ENCODE measurements at regions not wholly inside any gene's neighbourhood (a gene's known extent, or its start where the extent isn't known, plus 50 kb on each side); places are given as distances from the start of the nearest gene placed in this dataset.

DNA sequence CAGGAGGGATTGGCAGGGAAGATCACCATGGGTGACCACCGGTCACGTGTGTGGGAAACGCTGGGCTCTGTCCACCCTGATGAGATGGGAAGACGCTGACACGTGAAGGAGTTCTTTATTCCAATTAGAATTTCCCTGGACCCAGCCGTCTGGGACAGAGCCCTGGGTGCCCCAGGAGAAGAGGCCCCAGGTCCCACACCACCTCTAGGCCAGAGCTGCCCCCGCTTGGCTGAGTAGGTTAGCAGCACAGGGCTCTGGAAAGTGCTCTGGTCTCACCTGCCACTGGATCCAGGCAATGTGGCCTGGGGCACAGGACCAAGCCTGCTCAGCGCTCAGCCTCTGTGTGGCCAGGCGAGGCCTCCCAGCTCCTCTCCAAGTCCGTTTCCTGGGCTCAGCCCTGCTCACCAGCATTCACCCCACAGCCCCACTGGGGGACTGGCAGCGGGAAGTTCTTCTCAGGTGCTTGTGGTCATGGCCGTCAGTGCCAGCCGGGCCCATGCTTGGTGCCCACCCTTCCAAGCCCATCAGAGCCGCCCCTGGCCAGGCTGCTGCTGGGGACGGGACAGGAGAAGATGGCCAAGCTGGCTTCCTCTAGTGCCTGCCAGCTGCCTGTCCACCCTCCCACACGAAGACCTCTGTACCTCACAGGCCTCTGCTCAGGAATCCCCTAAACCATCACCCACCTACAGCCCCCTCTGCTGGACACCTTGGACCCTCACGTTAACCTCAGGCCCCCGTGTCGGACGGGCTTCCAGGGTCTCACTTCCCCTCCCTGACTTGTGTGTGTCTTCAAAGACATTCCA is 62.5 kb upstream of the FGF3 start:
- H3K27ac Mint-ChIP-seq = no peak overlapping the region
- no peak for ATAC-seq
- no peaks in the 10 kb centered on the region for H3K4me1 Mint-ChIP-seq
- no peaks in the 10 kb centered on the region for H3K36me3 Mint-ChIP-seq
- no peaks in the 10 kb centered on the region for H3K9me3 Mint-ChIP-seq
- H3K27me3 Mint-ChIP-seq = peaks cover 43% of the 10 kb centered on the region
- H3K4me3 Mint-ChIP-seq = no peak overlapping the region

DNA sequence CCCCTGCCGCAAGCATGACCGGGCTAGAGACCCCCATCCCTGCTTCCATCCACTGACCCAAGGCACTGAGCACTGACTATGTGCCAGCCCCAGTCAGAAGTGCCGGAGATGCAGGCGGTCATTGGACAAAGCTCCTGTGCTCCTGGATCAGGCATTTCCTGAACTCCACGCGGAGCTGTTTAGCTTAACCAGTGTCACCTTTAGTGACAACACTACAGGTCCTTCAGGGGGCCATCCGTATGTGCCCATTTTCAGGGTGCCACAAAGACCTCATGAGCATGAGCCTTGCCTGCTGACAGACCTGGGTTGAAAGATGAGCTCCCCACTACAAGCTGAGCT is 63.0 kb upstream of the FGF3 start:
- H3K4me1 Mint-ChIP-seq = no peaks in the 10 kb centered on the region
- no peaks in the 10 kb centered on the region for H3K36me3 Mint-ChIP-seq
- no peaks in the 10 kb centered on the region for H3K9me3 Mint-ChIP-seq
- no peak overlapping the region for H3K4me3 Mint-ChIP-seq
- no peak for ATAC-seq
- no peak overlapping the region for H3K27ac Mint-ChIP-seq
- peaks cover 43% of the 10 kb centered on the region for H3K27me3 Mint-ChIP-seq

DNA sequence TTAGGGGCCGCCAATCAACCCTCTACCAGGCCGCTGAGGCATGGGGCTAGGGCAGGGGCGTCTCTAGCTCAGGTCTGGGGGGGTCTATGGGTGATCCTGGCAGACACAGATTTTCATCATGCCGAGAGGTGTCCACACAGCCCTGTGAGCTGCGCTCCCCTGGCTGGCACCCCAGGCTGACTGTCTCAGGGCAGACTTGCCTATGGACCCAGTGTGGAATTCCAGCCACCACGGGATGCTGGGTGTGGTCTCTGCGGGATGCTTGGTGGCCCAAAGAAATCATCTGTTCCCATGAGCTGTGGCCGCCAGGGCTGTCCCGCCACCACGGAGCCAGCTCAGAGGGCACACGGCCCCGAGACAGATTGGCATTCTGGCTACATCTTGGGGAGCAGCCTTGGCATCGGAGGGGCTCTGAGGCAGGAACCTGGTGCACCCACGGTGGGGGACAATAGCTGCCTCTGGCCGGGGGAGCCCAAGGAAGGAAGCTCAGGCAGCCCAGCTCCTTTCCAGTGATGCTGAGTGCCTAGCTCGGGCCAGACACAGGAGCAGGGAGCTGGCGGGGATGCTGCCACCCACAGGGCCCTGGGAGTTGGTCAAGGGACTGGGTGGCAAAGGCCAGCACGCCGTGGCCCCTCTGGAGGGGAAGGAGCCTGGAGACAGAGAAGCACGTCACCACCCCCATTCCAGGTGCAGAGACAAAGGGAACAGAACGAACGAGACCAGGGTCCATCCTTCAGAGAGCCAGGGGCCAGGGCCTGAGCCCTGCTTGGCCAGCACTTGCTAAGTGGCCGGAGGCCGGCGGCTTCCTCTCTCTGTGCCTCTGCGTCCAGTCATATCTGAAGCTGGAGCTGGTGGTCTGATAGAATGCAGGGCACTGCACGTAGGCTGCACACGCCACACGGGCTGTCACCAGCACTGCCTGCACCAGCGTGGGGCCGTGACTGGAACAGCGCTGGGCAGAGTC is 64.4 kb upstream of the FGF3 start:
- ATAC-seq = no peak
- peaks cover 55% of the 10 kb centered on the region for H3K27me3 Mint-ChIP-seq
- no peaks in the 10 kb centered on the region for H3K9me3 Mint-ChIP-seq
- H3K4me3 Mint-ChIP-seq = no peak overlapping the region
- no peak overlapping the region for H3K27ac Mint-ChIP-seq
- H3K4me1 Mint-ChIP-seq = peaks cover 9% of the 10 kb centered on the region
- H3K36me3 Mint-ChIP-seq = no peaks in the 10 kb centered on the region

DNA sequence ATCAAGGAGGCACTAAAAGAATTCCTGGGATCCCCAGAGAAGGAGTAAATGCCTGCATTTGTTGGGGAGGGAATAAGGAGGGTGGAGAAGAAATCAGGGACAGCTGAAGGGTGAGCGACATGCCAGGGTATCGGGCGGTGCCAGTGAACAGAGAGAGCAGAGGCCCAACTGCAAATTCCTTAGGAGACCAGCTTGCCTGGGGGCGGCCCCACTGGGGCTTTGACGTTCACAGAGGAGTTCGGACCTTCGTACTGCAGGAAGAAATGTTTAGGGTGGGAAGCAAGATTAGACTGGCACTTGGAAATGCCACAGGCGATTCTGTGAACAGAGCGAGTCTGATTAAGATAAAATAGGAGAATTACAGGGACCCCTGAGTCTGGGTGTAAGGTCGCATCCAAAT is 65.1 kb upstream of the FGF3 start:
- Mint-ChIP-seq H3K27ac (no peak overlapping the region), H3K4me3 (no peak overlapping the region), H3K4me1 (peaks cover 9% of the 10 kb centered on the region), H3K36me3 (no peaks in the 10 kb centered on the region), H3K9me3 (no peaks in the 10 kb centered on the region), H3K27me3 (peaks cover 62% of the 10 kb centered on the region)
- ATAC-seq = no peak

DNA sequence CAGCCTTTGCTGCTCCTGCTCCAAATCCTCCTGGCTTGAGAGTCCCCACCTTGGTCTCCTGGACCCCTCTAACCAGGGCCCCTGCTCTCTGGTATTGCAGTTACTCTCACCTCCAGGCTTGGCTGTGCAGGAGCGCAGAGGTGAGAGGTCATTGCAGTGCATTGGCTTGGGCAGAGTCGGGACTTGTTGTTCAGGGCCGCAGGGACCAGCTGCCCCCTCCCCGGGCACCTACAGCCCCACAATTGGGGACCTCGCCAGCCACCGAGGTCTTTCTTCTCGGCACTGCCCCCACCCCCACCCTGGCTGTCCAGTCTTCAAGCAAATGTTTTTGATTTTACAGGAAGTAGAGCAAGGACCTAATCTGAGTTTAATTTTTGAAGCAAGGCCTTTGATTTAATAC is 65.5 kb upstream of the FGF3 start:
- Mint-ChIP-seq H3K9me3 (no peaks in the 10 kb centered on the region), H3K4me3 (no peak overlapping the region), H3K4me1 (peaks cover 9% of the 10 kb centered on the region), H3K36me3 (no peaks in the 10 kb centered on the region), H3K27ac (no peak overlapping the region), H3K27me3 (peaks cover 66% of the 10 kb centered on the region)
- no peak for ATAC-seq

DNA sequence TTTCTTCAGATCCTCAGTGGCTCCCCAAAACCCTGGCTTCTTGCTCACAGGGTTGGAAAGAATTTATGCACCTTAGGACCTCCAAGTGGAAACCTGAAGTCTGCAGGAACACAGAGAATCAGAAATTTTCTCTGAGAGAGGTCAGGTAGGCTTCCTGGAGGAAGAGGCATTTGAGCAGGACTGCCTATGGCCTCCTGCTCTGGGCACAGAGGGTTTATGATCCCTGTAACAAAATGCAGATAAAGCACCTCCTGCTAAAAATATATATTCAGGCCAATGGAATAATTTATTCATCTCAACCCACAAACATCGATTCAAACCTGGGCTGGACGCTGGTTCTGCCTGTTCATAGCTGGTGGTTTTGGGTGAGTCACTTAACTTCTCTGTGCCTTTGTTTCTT is 68.1 kb upstream of the FGF3 start:
- H3K4me1 Mint-ChIP-seq = peaks cover 9% of the 10 kb centered on the region
- no peak overlapping the region for H3K27ac Mint-ChIP-seq
- H3K9me3 Mint-ChIP-seq = no peaks in the 10 kb centered on the region
- no peak overlapping the region for H3K4me3 Mint-ChIP-seq
- no peak for ATAC-seq
- no peaks in the 10 kb centered on the region for H3K36me3 Mint-ChIP-seq
- peaks cover 86% of the 10 kb centered on the region for H3K27me3 Mint-ChIP-seq

DNA sequence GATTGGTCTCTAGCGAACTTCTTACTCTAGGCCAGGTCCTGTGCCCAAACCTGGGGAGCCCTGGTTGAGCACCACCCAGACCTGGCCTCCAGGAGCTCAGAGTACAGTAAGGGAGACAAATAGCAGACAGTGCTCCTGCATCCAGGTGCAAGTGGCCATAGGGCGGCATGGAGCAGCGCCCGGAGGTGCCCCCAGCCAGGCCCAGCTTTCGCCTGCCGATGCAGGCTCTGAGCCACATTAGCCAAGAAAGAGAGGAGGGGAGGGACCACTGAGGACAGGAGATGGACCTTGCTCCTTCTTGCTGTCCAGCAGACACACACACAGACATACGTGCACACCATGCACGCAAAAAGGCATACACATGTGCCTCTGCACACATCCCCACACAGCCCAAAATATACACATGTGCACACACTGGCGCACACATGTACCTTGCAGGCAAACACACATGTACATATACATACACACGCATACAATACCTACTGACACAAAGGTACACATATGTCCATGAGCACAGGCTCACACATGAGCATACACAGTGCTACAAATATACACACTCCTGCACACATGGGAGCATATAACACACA is 68.7 kb upstream of the FGF3 start:
- H3K4me1 Mint-ChIP-seq = peaks cover 9% of the 10 kb centered on the region
- ATAC-seq = no peak
- no peak overlapping the region for H3K27ac Mint-ChIP-seq
- no peaks in the 10 kb centered on the region for H3K36me3 Mint-ChIP-seq
- no peak overlapping the region for H3K4me3 Mint-ChIP-seq
- no peaks in the 10 kb centered on the region for H3K9me3 Mint-ChIP-seq
- H3K27me3 Mint-ChIP-seq = peaks cover 86% of the 10 kb centered on the region

DNA sequence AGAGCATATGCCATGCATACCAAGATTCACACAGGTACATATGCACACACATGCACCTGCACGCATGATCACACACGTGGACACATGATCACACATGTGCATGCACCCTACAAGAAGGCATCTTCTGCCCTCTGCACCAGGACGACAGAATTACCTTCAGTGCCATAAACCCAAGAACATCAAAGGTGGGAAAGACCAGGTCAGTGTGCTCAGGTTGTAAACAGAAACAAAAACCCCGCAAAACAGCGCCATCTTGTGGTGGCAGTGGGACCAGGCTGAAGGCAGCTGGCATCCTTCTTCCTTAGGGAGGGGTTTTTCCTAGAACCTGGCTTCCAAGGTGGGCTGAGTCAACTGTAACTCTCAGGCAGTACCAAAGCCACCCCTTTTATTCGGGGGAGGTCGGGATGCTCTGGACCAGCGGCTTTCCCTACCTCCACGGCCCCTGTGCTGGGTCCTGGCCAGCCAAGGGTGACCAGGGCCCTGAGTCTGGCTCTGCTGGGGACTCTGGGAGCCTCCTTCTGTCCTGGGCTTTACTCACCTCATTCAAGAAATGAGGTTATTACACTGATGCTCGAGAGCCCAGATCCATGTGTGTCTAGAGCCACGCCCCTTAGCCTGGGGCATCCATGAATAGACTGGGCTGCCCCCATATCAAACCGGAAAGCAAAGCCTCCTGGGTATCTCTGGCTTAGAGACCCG is 69.4 kb upstream of the FGF3 start:
- Mint-ChIP-seq H3K4me1 (peaks cover 9% of the 10 kb centered on the region), H3K4me3 (no peak overlapping the region), H3K9me3 (no peaks in the 10 kb centered on the region), H3K36me3 (no peaks in the 10 kb centered on the region), H3K27ac (no peak overlapping the region), H3K27me3 (peaks cover 86% of the 10 kb centered on the region)
- no peak for ATAC-seq

DNA sequence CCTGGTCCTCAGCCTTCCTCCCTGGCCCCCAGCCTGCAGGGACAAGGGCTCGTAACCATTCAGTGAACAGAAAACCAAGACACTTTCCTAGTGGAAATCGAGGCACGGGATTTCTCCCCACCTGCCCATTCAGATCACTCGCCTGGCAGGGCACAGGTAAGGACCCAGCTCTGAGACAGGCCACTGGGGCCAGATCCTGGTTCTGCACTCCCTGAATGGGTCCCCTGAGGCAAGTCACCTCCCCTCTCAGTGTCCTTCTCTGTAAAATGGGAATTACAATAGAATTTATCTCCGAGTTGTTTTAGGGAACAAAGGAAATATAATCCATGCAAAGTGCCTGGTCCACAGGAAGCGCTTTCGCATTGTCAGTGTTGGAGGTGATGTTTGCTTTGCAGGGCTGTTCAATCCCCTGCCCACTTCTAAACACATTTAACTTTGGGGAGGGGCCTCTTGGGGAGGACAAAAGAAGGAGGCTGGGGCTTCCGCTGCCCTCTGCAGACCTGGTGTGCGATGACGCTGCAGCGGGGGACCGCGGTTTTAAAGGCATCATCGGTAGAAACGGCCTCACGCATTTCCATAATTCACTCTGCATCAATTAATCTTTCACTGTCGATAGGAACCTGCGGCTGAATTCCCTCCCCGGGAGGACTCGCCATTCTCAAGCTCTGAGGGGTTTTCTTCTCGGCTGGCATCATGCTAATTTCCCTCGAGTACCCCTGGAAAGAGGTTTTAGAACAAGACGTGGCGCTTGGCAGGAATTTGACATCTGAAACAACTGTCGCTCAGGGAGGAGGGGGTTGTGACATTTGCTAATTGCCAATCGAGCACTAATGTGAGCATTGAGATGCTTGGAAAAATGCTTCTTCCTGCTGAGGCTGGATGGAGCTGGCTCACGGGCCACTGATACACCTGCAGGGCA is 70.4 kb upstream of the FGF3 start:
- H3K4me3 Mint-ChIP-seq = no peak overlapping the region
- peaks cover 9% of the 10 kb centered on the region for H3K4me1 Mint-ChIP-seq
- no peaks in the 10 kb centered on the region for H3K9me3 Mint-ChIP-seq
- H3K27me3 Mint-ChIP-seq = peaks cover 86% of the 10 kb centered on the region
- no peak overlapping the region for H3K27ac Mint-ChIP-seq
- no peak for ATAC-seq
- H3K36me3 Mint-ChIP-seq = no peaks in the 10 kb centered on the region

DNA sequence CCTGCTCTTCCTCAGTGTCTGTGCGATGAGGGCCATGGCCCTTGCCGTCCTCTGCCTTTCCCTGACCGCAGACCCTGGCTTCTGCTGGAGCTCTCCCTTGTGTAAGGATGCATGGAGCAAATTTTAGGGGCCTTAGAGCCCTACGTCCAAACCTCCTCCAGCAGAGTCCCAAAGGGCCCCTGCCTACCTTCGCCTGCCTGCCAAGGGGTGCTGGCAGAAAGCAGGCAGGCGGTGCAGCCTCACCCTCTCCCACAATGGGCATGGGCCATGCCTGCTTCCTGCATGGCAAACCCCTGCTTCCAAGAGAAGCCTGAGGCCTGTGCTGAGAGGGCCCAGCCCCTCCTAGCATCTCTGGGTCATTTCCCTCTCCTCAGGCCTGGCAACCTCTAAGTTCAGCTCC is 71.3 kb upstream of the FGF3 start:
- ATAC-seq = no peak
- Mint-ChIP-seq H3K27ac (no peak overlapping the region), H3K27me3 (peaks cover 77% of the 10 kb centered on the region), H3K4me3 (no peak overlapping the region), H3K36me3 (no peaks in the 10 kb centered on the region), H3K4me1 (peaks cover 9% of the 10 kb centered on the region), H3K9me3 (no peaks in the 10 kb centered on the region)

DNA sequence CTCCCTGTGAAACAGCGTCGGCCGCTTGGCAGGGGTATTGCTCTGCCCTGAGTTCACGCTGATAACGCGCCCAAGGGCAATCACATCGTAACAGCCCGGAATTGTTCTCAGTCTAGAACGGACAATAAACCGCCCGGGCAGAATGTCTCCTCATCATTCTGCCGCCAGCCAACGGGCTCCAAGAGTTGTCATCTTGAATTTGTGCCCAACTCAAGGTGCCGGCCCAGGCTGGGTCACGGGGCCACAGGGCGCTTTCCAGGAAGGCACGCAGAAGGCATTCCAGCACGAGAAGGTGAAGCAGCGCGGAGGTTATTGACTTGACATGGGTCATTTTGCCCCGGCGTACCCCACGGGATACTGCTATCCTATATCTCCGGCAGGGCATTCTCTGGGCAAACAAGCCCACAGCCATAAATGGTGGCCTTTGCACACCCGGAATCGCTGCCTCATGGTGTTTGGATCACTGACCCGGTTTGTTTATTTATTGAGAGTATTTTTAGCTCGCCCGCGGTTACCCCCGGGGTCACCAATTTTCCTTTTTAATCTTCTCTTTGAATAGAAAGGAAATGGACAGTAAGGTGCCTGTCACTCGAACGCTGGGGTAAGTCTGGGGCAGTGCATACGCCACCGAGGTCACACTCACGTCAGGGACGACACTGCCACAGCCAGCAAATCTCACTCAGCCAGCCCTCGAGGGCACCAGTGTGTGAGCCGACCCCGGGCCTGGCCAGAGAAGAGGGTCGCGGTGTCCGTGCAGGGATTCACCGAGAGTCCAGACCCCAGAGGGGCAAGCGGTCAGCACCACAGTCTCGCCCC is 72.4 kb upstream of the FGF3 start:
- Mint-ChIP-seq H3K27ac (no peak overlapping the region), H3K36me3 (no peaks in the 10 kb centered on the region), H3K27me3 (peaks cover 71% of the 10 kb centered on the region), H3K9me3 (no peaks in the 10 kb centered on the region), H3K4me1 (peaks cover 9% of the 10 kb centered on the region), H3K4me3 (no peak overlapping the region)
- ATAC-seq = no peak

DNA sequence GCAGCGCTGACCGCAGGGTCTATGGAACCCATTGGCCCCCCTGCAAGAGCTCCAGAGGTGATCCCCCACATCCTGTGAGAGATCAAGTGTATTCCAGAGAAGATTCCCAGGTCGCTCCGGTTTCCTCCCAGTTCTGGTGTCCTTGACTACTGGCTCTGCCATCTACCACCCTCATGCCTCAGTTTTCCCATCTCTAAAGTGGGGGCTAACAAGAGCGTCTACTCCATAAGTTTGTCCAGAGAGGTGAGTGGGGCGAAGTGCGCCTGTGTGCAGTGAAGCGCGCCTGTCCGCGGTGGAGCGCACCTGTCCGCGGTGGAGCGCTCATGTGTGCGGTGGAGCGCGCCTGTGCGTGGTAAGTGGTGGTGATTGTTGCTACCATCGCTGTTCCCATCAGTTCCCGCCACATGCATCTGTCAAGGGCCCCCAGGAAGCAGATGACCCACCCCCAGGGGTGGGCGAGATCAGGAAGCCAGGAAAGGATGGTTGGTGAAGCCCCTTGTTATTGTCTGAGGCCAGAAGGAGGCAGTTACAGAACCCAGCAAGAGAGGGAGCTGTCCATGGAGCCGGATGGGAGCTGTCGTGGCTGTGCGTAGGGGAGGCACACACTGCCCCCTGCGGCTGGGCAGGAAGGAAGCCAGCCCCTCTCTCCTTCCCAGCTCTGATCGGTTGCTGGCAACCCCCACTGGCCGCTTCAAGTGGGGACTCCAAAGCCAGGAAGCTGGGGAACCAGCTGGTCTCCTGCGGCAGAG is 73.2 kb upstream of the FGF3 start:
- Mint-ChIP-seq H3K4me1 (peaks cover 9% of the 10 kb centered on the region), H3K36me3 (no peaks in the 10 kb centered on the region), H3K4me3 (no peak overlapping the region), H3K27ac (no peak overlapping the region), H3K9me3 (no peaks in the 10 kb centered on the region), H3K27me3 (peaks cover 71% of the 10 kb centered on the region)
- no peak for ATAC-seq

DNA sequence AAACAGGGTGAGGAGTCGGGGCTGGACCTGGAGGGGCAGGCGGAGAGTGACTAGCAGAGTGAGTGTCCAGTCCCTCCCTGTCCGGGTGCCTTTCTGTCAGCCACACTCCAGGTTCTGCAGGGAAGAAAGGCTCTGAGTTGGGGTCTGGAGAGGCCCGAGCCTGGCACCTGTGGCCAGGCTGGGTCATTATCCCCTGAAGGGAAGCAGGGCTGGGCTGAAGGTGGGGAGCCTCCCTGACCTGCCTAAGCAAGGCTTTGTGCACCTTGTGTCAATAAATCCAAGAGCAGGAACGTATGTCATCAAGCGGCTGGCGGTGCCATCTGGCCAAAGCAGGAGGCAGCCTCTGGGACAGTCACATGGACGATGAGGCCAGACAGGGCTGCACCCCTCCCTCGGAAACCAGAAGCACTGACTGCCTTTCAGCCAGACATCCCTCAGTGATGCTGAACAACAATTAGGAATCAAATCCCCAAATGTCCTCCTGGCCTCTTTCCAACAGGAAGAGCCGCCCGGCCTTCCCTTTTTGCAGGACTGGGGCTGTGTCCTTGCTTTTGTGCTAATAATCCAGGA is 73.9 kb upstream of the FGF3 start:
- no peak for ATAC-seq
- peaks cover 64% of the 10 kb centered on the region for H3K27me3 Mint-ChIP-seq
- no peaks in the 10 kb centered on the region for H3K9me3 Mint-ChIP-seq
- no peak overlapping the region for H3K27ac Mint-ChIP-seq
- H3K36me3 Mint-ChIP-seq = no peaks in the 10 kb centered on the region
- H3K4me3 Mint-ChIP-seq = no peak overlapping the region
- H3K4me1 Mint-ChIP-seq = peaks cover 3% of the 10 kb centered on the region

All from stimulated activated memory B cell treated with anti-CD40 and anti-IgM and Interleukin-4, amounts not matched to agents 10 μg/mL and 1 μg/mL and 100 μg/mL, for 72 hours (primary cell).